A549 (cell line): ENCODE measurements at regions not wholly inside any gene's neighbourhood (a gene's known extent, or its start where the extent isn't known, plus 50 kb on each side); places are given as distances from the start of the nearest gene placed in this dataset.

ENCODE experiments used
- CHD2 ChIP-seq: fragments of 150-350 bp; IDR thresholded peaks from 2 replicates; pipeline ENCODE4 v1.6.1; 2014; ENCODE audit warnings: low read length; ENCODE audit not compliant: partially characterized antibody
- EP300 ChIP-seq, 2 experiments: fragments of >200 bp; sonication (Bioruptor Twin); formaldehyde crosslinking; IDR thresholded peaks; 2 replicates in 1 of 2; 3 replicates in 1 of 2; pipeline ENCODE4 v1.6.1; 2016 to 2017
- HDAC2 ChIP-seq: fragments of 200-600 bp; sonication (generic); IDR thresholded peaks from 2 replicates; pipeline ENCODE4 v1.6.1; 2016
- PBX3 ChIP-seq: IDR thresholded peaks from 2 replicates; pipeline ENCODE4 v1.6.1; 2012
- POLR2A ChIP-seq: IDR thresholded peaks from 2 replicates; pipeline ENCODE4 v1.6.1; 2012; ENCODE audit warnings: mild to moderate bottlenecking, low read length
- RARB ChIP-seq: fragments of 250-450 bp; sonication (Bioruptor Pico); IDR thresholded peaks from 2 replicates; pipeline ENCODE4 v1.8.0; 2021; ENCODE audit warnings: mild to moderate bottlenecking, moderate library complexity
- REST ChIP-seq: fragments of 200-600 bp; sonication (generic); IDR thresholded peaks from 2 replicates; pipeline ENCODE4 v1.6.1; 2016; ENCODE audit warnings: antibody characterized with exemption, mild to moderate bottlenecking, moderate library complexity
- TF ChIP-seq, protein P1 (sequence below): fragments of >200 bp; sonication (Bioruptor Twin); formaldehyde crosslinking; IDR thresholded peaks from 3 replicates; pipeline ENCODE4 v1.5.1; 2016
- TF ChIP-seq, protein P2 (sequence below): IDR thresholded peaks from 2 replicates; pipeline ENCODE4 v1.6.1; 2012
- TF ChIP-seq, protein P3 (sequence below): fragments of 150-350 bp; IDR thresholded peaks from 2 replicates; pipeline ENCODE4 v1.6.1; 2014; ENCODE audit warnings: low read depth, mild to moderate bottlenecking, low read length
- TF ChIP-seq, protein P4 (sequence below): fragments of >200 bp; sonication (Bioruptor Twin); formaldehyde crosslinking; IDR thresholded peaks from 3 replicates; pipeline ENCODE4 v1.6.1; 2016

DNA sequence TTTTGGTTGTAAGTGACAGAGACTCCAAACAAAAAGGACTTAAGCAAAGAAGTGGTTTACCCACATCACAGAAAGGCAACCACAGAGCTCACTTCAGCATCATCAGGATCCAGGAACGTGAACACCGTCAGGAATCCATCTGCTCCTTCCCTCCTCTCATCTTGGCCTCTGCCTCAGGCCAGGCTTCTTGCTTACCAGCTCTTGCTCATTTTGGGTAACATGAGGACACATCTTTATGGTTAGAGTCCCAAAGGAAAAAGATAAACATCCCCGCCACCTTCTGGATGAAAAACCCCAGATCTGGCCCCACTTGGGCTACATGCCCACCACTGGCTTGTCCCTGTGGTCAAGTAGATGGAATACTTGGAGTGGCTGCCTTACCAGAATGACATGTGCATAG lies 176.8 kb upstream of the RPL34 start:
- TF ChIP-seq REST (no peak), POLR2A (no peak), EP300 (IDR thresholded peaks at IDR 0.05) (no peak), CHD2 (no peak), RARB (no peak), PBX3 (no peak), HDAC2 (no peak)
- TF ChIP-seq, protein P1, sequence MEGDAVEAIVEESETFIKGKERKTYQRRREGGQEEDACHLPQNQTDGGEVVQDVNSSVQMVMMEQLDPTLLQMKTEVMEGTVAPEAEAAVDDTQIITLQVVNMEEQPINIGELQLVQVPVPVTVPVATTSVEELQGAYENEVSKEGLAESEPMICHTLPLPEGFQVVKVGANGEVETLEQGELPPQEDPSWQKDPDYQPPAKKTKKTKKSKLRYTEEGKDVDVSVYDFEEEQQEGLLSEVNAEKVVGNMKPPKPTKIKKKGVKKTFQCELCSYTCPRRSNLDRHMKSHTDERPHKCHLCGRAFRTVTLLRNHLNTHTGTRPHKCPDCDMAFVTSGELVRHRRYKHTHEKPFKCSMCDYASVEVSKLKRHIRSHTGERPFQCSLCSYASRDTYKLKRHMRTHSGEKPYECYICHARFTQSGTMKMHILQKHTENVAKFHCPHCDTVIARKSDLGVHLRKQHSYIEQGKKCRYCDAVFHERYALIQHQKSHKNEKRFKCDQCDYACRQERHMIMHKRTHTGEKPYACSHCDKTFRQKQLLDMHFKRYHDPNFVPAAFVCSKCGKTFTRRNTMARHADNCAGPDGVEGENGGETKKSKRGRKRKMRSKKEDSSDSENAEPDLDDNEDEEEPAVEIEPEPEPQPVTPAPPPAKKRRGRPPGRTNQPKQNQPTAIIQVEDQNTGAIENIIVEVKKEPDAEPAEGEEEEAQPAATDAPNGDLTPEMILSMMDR = no peak
- TF ChIP-seq, protein P2, sequence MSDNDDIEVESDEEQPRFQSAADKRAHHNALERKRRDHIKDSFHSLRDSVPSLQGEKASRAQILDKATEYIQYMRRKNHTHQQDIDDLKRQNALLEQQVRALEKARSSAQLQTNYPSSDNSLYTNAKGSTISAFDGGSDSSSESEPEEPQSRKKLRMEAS = no peak
- TF ChIP-seq, protein P3, sequence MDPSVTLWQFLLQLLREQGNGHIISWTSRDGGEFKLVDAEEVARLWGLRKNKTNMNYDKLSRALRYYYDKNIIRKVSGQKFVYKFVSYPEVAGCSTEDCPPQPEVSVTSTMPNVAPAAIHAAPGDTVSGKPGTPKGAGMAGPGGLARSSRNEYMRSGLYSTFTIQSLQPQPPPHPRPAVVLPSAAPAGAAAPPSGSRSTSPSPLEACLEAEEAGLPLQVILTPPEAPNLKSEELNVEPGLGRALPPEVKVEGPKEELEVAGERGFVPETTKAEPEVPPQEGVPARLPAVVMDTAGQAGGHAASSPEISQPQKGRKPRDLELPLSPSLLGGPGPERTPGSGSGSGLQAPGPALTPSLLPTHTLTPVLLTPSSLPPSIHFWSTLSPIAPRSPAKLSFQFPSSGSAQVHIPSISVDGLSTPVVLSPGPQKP = no peak
- TF ChIP-seq, protein P4, sequence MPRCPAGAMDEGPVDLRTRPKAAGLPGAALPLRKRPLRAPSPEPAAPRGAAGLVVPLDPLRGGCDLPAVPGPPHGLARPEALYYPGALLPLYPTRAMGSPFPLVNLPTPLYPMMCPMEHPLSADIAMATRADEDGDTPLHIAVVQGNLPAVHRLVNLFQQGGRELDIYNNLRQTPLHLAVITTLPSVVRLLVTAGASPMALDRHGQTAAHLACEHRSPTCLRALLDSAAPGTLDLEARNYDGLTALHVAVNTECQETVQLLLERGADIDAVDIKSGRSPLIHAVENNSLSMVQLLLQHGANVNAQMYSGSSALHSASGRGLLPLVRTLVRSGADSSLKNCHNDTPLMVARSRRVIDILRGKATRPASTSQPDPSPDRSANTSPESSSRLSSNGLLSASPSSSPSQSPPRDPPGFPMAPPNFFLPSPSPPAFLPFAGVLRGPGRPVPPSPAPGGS = no peak
